HCT116 (cell line): ENCODE measurements at regions not wholly inside any gene's neighbourhood (a gene's known extent, or its start where the extent isn't known, plus 50 kb on each side); places are given as distances from the start of the nearest gene placed in this dataset.

Source experiments
- ATAC-seq: fragments of 200-7000 bp; cut with Tn5 transposase; 2 replicates; pipeline ENCODE4 v1.9.1; 2020; ENCODE audit warnings: mild to moderate bottlenecking, moderate library complexity
- BruUV-seq: library from RNA; stranded (reverse); fragments of 400-500 nt; replicated peaks from 2 replicates; lab custom pipeline; 2021; lab: Mats Ljungman, UMichigan
- CTCF ChIA-PET: fragments of 300-600 bp; sonication (Branson Sonifier 250); formaldehyde crosslinking; loops from one replicate; lab custom pipeline; 2021; ENCODE audit warnings: antibody characterized with exemption; lab: Charles Lee
- POLR2A ChIA-PET: fragments of 300-600, 350-600 bp; sonication (Branson Sonifier 250); formaldehyde crosslinking; loops from one replicate; lab custom pipeline; 2021; ENCODE audit warnings: antibody characterized with exemption; lab: Charles Lee
- RAD21 ChIA-PET, 2 experiments: fragments of 300-600 bp; sonication (Branson Sonifier 250); formaldehyde crosslinking; loops; one replicate each; lab custom pipeline; 2023; ENCODE audit warnings: low total read pairs in 2 of 2; ENCODE audit not compliant: uncharacterized antibody in 2 of 2, unreplicated experiment in 2 of 2, low non-redundant PET in 1 of 2; lab: Charles Lee
- DNase-seq: peaks from one replicate; pipeline ENCODE4 v3.0.0-alpha.2; 2010; ENCODE audit warnings: low read depth, low spot score
- H2AFZ ChIP-seq: fragments of 200-600 bp; shearing (Covaris generic), sonication (generic); 2 replicates; pipeline ENCODE4 v1.6.1; 2017; ENCODE audit warnings: low read depth, mixed run types, mixed read lengths, antibody characterized with exemption, low read length; ENCODE audit not compliant: poor library complexity, severe bottlenecking
- H3K27ac ChIP-seq: 2 replicates; pipeline ENCODE4 v1.5.1; 2012; ENCODE audit warnings: low read depth, low read length
- H3K27me3 ChIP-seq: fragments of 200-600 bp; sonication (generic); 2 replicates; pipeline ENCODE4 v1.6.1; 2016; ENCODE audit warnings: mixed run types, low read length, mixed read lengths; ENCODE audit not compliant: insufficient read depth
- H3K36me3 ChIP-seq, 2 experiments: fragments of 200-500 bp in 1 of 2; fragments of 200-600 bp in 1 of 2; sonication (Bioruptor generic) in 1 of 2; sonication (generic) in 1 of 2; 2 replicates each; pipeline versions ENCODE4 v1.5.1 to v1.6.1; 2014 to 2016; ENCODE audit warnings: low read length in 2 of 2, inconsistent platforms in 1 of 2, mixed read lengths in 1 of 2, mixed run types in 1 of 2; ENCODE audit not compliant: insufficient read depth in 2 of 2, control insufficient read depth in 1 of 2
- H3K4me1 ChIP-seq, 2 experiments: fragments of 200-600 bp in 1 of 2; sonication (generic) in 1 of 2; 2 replicates each; pipeline versions ENCODE4 v1.5.1 to v1.6.1; 2012 to 2017; ENCODE audit warnings: low read length in 2 of 2, inconsistent platforms in 1 of 2, mild to moderate bottlenecking in 1 of 2, mixed read lengths in 1 of 2, mixed run types in 1 of 2, moderate library complexity in 1 of 2; ENCODE audit not compliant: insufficient read depth in 2 of 2, control insufficient read depth in 1 of 2
- H3K4me2 ChIP-seq: fragments of 200-600 bp; sonication (generic); 2 replicates; pipeline ENCODE4 v1.6.1; 2017; ENCODE audit warnings: mixed run types, low read length, mixed read lengths
- H3K4me3 ChIP-seq, 2 experiments: fragments of 200-600 bp in 1 of 2; sonication (generic) in 1 of 2; replicated peaks in 1 of 2; 2 replicates each; pipeline ENCODE4 v1.5.1; 2011 to 2016; ENCODE audit warnings: low read length in 2 of 2, control low read depth in 1 of 2, low read depth in 1 of 2, mild to moderate bottlenecking in 1 of 2, mixed read lengths in 1 of 2, mixed run types in 1 of 2
- H3K79me2 ChIP-seq: fragments of 200-600 bp; sonication (generic); 2 replicates; pipeline ENCODE4 v1.6.1; 2017; ENCODE audit warnings: mild to moderate bottlenecking, mixed run types, low read length, moderate library complexity, mixed read lengths; ENCODE audit not compliant: insufficient read depth
- H3K9ac ChIP-seq: fragments of 200-600 bp; sonication (generic); 2 replicates; pipeline ENCODE4 v1.6.1; 2016; ENCODE audit warnings: low read length, mixed read lengths
- H3K9me2 ChIP-seq: fragments of 200-600 bp; sonication (generic), shearing (Covaris generic); 2 replicates; pipeline ENCODE4 v1.6.1; 2017; ENCODE audit warnings: mixed run types, mild to moderate bottlenecking, moderate library complexity; ENCODE audit not compliant: insufficient read depth
- H3K9me3 ChIP-seq, 2 experiments: fragments of 200-500 bp in 1 of 2; fragments of 200-600 bp in 1 of 2; sonication (Bioruptor generic) in 1 of 2; sonication (generic) in 1 of 2; 2 replicates each; pipeline ENCODE4 v1.6.1; 2014 to 2017; ENCODE audit warnings: low read length in 2 of 2, mixed read lengths in 2 of 2, inconsistent platforms in 1 of 2, low read depth in 1 of 2, mild to moderate bottlenecking in 1 of 2, mixed run types in 1 of 2, moderate library complexity in 1 of 2; ENCODE audit not compliant: control insufficient read depth in 1 of 2, insufficient read depth in 1 of 2
- H4K20me1 ChIP-seq: fragments of 200-600 bp; sonication (generic), shearing (Covaris generic); 2 replicates; pipeline ENCODE4 v1.6.1; 2017; ENCODE audit warnings: mixed run types, mild to moderate bottlenecking, moderate library complexity; ENCODE audit not compliant: insufficient read depth
- ATF3 ChIP-seq: IDR thresholded peaks from 2 replicates; pipeline ENCODE4 v1.6.1; 2012
- CEBPB ChIP-seq: IDR thresholded peaks from 2 replicates; pipeline ENCODE4 v1.6.1; 2012; ENCODE audit warnings: low read depth
- CTCF ChIP-seq, 3 experiments: fragments of 200-600 bp in 1 of 3; sonication (generic) in 1 of 3; IDR thresholded peaks in 2 of 3; conservative IDR thresholded peaks in 1 of 3; 2 replicates each; pipeline ENCODE4 v1.5.1; 2012 to 2017; ENCODE audit warnings: low read depth in 2 of 3, low read length in 2 of 3, antibody characterized with exemption in 1 of 3, borderline replicate concordance in 1 of 3, control low read depth in 1 of 3, mild to moderate bottlenecking in 1 of 3, mixed read lengths in 1 of 3, mixed run types in 1 of 3, moderate library complexity in 1 of 3; ENCODE audit not compliant: insufficient read depth in 1 of 3
- EGR1 ChIP-seq: IDR thresholded peaks from 2 replicates; pipeline ENCODE4 v1.6.1; 2012; ENCODE audit warnings: low read depth
- EZH2 ChIP-seq: fragments of 200-600 bp; sonication (generic); IDR thresholded peaks from 2 replicates; pipeline ENCODE4 v1.6.1; 2017; ENCODE audit warnings: antibody characterized with exemption, mixed run types
- EZH2phosphoT487 ChIP-seq: fragments of 200-600 bp; IDR thresholded peaks from 2 replicates; pipeline ENCODE4 v1.6.1; 2018; ENCODE audit warnings: antibody characterized with exemption, borderline replicate concordance
- FOSL1 ChIP-seq: IDR thresholded peaks from 2 replicates; pipeline ENCODE4 v1.6.1; 2012; ENCODE audit warnings: low read depth
- MAX ChIP-seq: IDR thresholded peaks from 2 replicates; pipeline ENCODE4 v1.6.1; 2012
- POLR2AphosphoS5 ChIP-seq: IDR thresholded peaks from 2 replicates; pipeline ENCODE4 v1.6.1; 2011; ENCODE audit warnings: mild to moderate bottlenecking, low read depth, low read length, moderate library complexity
- RAD21 ChIP-seq: IDR thresholded peaks from 2 replicates; pipeline ENCODE4 v1.6.1; 2012; ENCODE audit warnings: low read depth, mild to moderate bottlenecking
- SIN3A ChIP-seq: IDR thresholded peaks from 2 replicates; pipeline ENCODE4 v1.6.1; 2012; ENCODE audit warnings: low read depth
- SP1 ChIP-seq: IDR thresholded peaks from 2 replicates; pipeline ENCODE4 v1.6.1; 2012; ENCODE audit warnings: low read depth
- SRF ChIP-seq: IDR thresholded peaks from 2 replicates; pipeline ENCODE4 v1.6.1; 2012; ENCODE audit warnings: low read depth
- TCF7L2 ChIP-seq: IDR thresholded peaks from 2 replicates; pipeline ENCODE4 v1.7.0; 2011; ENCODE audit warnings: borderline replicate concordance, inconsistent platforms; ENCODE audit not compliant: insufficient read depth, insufficient read length; ENCODE audit errors: extremely low read depth
- ZBTB33 ChIP-seq: IDR thresholded peaks from 2 replicates; pipeline ENCODE4 v1.6.1; 2011; ENCODE audit warnings: mild to moderate bottlenecking, low read length, moderate library complexity; ENCODE audit not compliant: insufficient replicate concordance; ENCODE audit errors: extremely low read depth
- ZFX ChIP-seq: fragments of 450-650 bp; IDR thresholded peaks from 2 replicates; pipeline ENCODE4 v1.6.1; 2017
- intact Hi-C: fragments of 100-400 bp; cut with micrococcal nuclease; formaldehyde crosslinking; loops from 2 replicates; pipeline ENCODE4 v1.10.0; 2022

GRCh38 chr10:3538656-3539531 is 246.1 kb downstream of the KLF6 start:
- Histone ChIP-seq H3K79me2 (no peaks in the 10 kb centered on the region), H3K27ac (no peak overlapping the region), H3K36me3 (no peaks in the 10 kb centered on the region), H3K9me2 (no peaks in the 10 kb centered on the region), H3K9ac (no peak overlapping the region), H3K4me1 (peaks cover 0 to 8% of the 10 kb centered on the region in 2 experiments; a peak in 3 of 4 replicates), H3K4me3 (no peak overlapping the region)
- POLR2A ChIA-PET: no interaction called here
- BruUV-seq: no TSS peak
- TF ChIP-seq FOSL1: peak; percentile 28; the same call in 1 of the 2 replicates
- TF ChIP-seq MAX: peak; percentile 39; the same call in 1 of the 2 replicates
- TF ChIP-seq CTCF (IDR thresholded peaks at IDR 0.05 in 2 of 3, conservative IDR thresholded peaks at IDR 0.05 in 1 of 3; ENCODE audit: borderline replicate concordance in 1 of 3, insufficient read depth in 1 of 3, low read depth in 2 of 3, low read length in 2 of 3): no peak
- TF ChIP-seq, all 23 proteins: peak for 2
- no peak for DNase-seq
- no peak for ATAC-seq
- Histone ChIP-seq H2AFZ (no peak overlapping the region), H3K27me3 (no peaks in the 10 kb centered on the region), H4K20me1 (no peaks in the 10 kb centered on the region), H3K9me3 (no peaks in the 10 kb centered on the region), H3K4me2 (no peak overlapping the region)
- intact Hi-C loops: no loop called here
- ChIA-PET CTCF (no interaction called here), RAD21 (no interaction called here)

- BruUV-seq: no TSS peak
- no peak for ATAC-seq
- no peak for TF ChIP-seq SP1
- no peak for TF ChIP-seq POLR2AphosphoS5
- no peak for TF ChIP-seq CEBPB
- no peak for TF ChIP-seq EZH2
- no peak for TF ChIP-seq EZH2phosphoT487
- TF ChIP-seq EGR1: no peak
- TF ChIP-seq SIN3A: no peak
- no peak for TF ChIP-seq MAX
- no peak for TF ChIP-seq ZFX
- TF ChIP-seq SRF: no peak
- no peak for TF ChIP-seq TCF7L2
- TF ChIP-seq ZBTB33: no peak
- no peak for TF ChIP-seq RAD21
- no peak for TF ChIP-seq ATF3
Observed at GRCh38 chr10:3538291-3538655, 246.7 kb downstream of the KLF6 start.

More at GRCh38 chr10:3538291-3538655, 246.7 kb downstream of the KLF6 start:
- H3K4me1 ChIP-seq: peaks cover under 1 to 13% of the 10 kb centered on the region in 2 experiments; a peak in 3 of 4 replicates
- H3K79me2 ChIP-seq: no peaks in the 10 kb centered on the region
- intact Hi-C loops: no loop called here
- H3K9me3 ChIP-seq: no peaks in the 10 kb centered on the region
- H3K9ac ChIP-seq: no peak overlapping the region
- no peak overlapping the region for H3K4me3 ChIP-seq
- H3K27ac ChIP-seq: no peak overlapping the region
- ChIA-PET RAD21 (no interaction called here), POLR2A (no interaction called here), CTCF (no interaction called here)
- no peaks in the 10 kb centered on the region for H3K36me3 ChIP-seq
- no peaks in the 10 kb centered on the region for H3K9me2 ChIP-seq
- no peak overlapping the region for H2AFZ ChIP-seq
- H3K27me3 ChIP-seq: no peaks in the 10 kb centered on the region
- H3K4me2 ChIP-seq: no peak overlapping the region
- H4K20me1 ChIP-seq: no peaks in the 10 kb centered on the region
- no peak for DNase-seq
